ENCODE measurements at regions not wholly inside any gene's neighbourhood (a gene's known extent, or its start where the extent isn't known, plus 50 kb on each side); places are given as distances from the start of the nearest gene placed in this dataset.
"Not testable (repeated sequence)": the region's sequence is repeated elsewhere in the genome, so short reads cannot be mapped to it uniquely, and the experiment has no call there.

GRCh38 chr13:112220925-112221324, 154.0 kb downstream of the SOX1 start:
- ATAC-seq (ENCODE audit: low FRiP score): no peak
- DNase-seq (ENCODE audit: low spot score): no peak
- TF ChIP-seq CTCF (IDR thresholded peaks at IDR 0.05): no peak

GRCh38 chr13:112222971-112223370, 153.2 kb upstream of the SPACA7 start:
- TF ChIP-seq CTCF (IDR thresholded peaks at IDR 0.05): no peak
- ATAC-seq (ENCODE audit: low FRiP score) (no peak), DNase-seq (ENCODE audit: low spot score) (no peak)

GRCh38 chr13:112223929-112224328, 152.2 kb upstream of the SPACA7 start:
- not testable (repeated sequence) for DNase-seq (ENCODE audit: low spot score); ATAC-seq (ENCODE audit: low FRiP score)

GRCh38 chr13:112225429-112226090, 150.6 kb upstream of the SPACA7 start:
- TF ChIP-seq CTCF (IDR thresholded peaks at IDR 0.05): no peak
- DNase-seq (ENCODE audit: low spot score): no peak
- no peak for ATAC-seq (ENCODE audit: low FRiP score)

GRCh38 chr13:112226320-112227002, 149.7 kb upstream of the SPACA7 start:
- TF ChIP-seq CTCF (IDR thresholded peaks at IDR 0.05): no peak
- no peak for ATAC-seq (ENCODE audit: low FRiP score)

GRCh38 chr13:112227031-112227430, 149.1 kb upstream of the SPACA7 start:
- DNase-seq (ENCODE audit: low spot score) (no peak), ATAC-seq (ENCODE audit: low FRiP score) (no peak)
- TF ChIP-seq CTCF (IDR thresholded peaks at IDR 0.05): no peak

More at GRCh38 chr13:112226320-112227002, 149.7 kb upstream of the SPACA7 start:
- DNase-seq (ENCODE audit: low spot score): no peak

GRCh38 chr13:112229445-112229844, 146.7 kb upstream of the SPACA7 start:
- DNase-seq (ENCODE audit: low spot score) (no peak), ATAC-seq (ENCODE audit: low FRiP score) (no peak)
- no peak for TF ChIP-seq CTCF (IDR thresholded peaks at IDR 0.05)
